Neural progenitor cell (in vitro differentiated cells): ENCODE measurements at regions not wholly inside any gene's neighbourhood (a gene's known extent, or its start where the extent isn't known, plus 50 kb on each side); places are given as distances from the start of the nearest gene placed in this dataset.
A peak's percentile ranks its signal among the peaks of the same experiment; 100 is the strongest.

Experiments
- DNase-seq: peaks from one replicate; pipeline ENCODE4 v3.0.0-alpha.2; 2016; ENCODE audit warnings: low spot score
- H2AFZ ChIP-seq: fragments of 200-600 bp; sonication (generic); replicated peaks from 2 replicates; pipeline ENCODE4 v1.6.1; 2016; ENCODE audit warnings: antibody characterized with exemption
- H3F3A ChIP-seq: fragments of 200-600 bp; sonication (generic); 2 replicates; pipeline ENCODE4 v1.6.1; 2016; ENCODE audit warnings: antibody characterized with exemption, low read depth
- H3K27ac ChIP-seq: fragments of 200-600 bp; sonication (generic); 2 replicates; pipeline ENCODE4 v1.5.1; 2016; ENCODE audit warnings: mild to moderate bottlenecking
- H3K27me3 ChIP-seq: fragments of 200-600 bp; sonication (generic); 2 replicates; pipeline ENCODE4 v1.6.1; 2016; ENCODE audit warnings: mild to moderate bottlenecking, moderate library complexity
- H3K36me3 ChIP-seq: fragments of 200-600 bp; sonication (generic); 2 replicates; pipeline ENCODE4 v1.5.1; 2016
- H3K4me1 ChIP-seq: fragments of 200-600 bp; sonication (generic); 2 replicates; pipeline ENCODE4 v1.6.1; 2016; ENCODE audit warnings: mixed run types
- H3K4me2 ChIP-seq: fragments of 200-600 bp; sonication (generic); 2 replicates; pipeline ENCODE4 v1.6.1; 2016
- H3K4me3 ChIP-seq: fragments of 200-600 bp; sonication (generic); 2 replicates; pipeline ENCODE4 v1.5.1; 2016
- H3K79me2 ChIP-seq: fragments of 200-600 bp; sonication (generic); 2 replicates; pipeline ENCODE4 v1.6.1; 2016; ENCODE audit warnings: low read depth
- H3K9ac ChIP-seq: fragments of 200-600 bp; sonication (generic); 2 replicates; pipeline ENCODE4 v1.6.1; 2016
- H3K9me3 ChIP-seq: fragments of 200-600 bp; sonication (generic); 2 replicates; pipeline ENCODE4 v1.5.1; 2016; ENCODE audit warnings: low read depth
- H4K20me1 ChIP-seq: fragments of 200-600 bp; sonication (generic); 2 replicates; pipeline ENCODE4 v1.6.1; 2016; ENCODE audit warnings: low read depth
- H3K27ac Mint-ChIP-seq: 3 replicates; pipeline ENCODE4 v1.8.0; 2021; ENCODE audit warnings: mixed read lengths
- H3K27me3 Mint-ChIP-seq: 2 replicates; pipeline ENCODE4 v1.8.0; 2022; ENCODE audit warnings: low read depth, mild to moderate bottlenecking, inconsistent platforms, moderate library complexity, mixed read lengths; ENCODE audit not compliant: insufficient read depth
- H3K36me3 Mint-ChIP-seq: 3 replicates; pipeline ENCODE4 v1.8.0; 2021; ENCODE audit warnings: mixed read lengths
- H3K4me1 Mint-ChIP-seq: 3 replicates; pipeline ENCODE4 v1.8.0; 2021; ENCODE audit warnings: mixed read lengths
- H3K4me3 Mint-ChIP-seq: 3 replicates; pipeline ENCODE4 v1.8.0; 2021; ENCODE audit warnings: mild to moderate bottlenecking, moderate library complexity, mixed read lengths
- H3K9me3 Mint-ChIP-seq: 3 replicates; pipeline ENCODE4 v1.8.0; 2020; ENCODE audit warnings: mixed read lengths
- EZH2 ChIP-seq: fragments of 200-600 bp; sonication (generic); IDR thresholded peaks from 2 replicates; pipeline ENCODE4 v1.6.1; 2017; ENCODE audit warnings: antibody characterized with exemption, mild to moderate bottlenecking, moderate library complexity
- EZH2phosphoT487 ChIP-seq: fragments of 200-600 bp; sonication (generic); IDR thresholded peaks from 2 replicates; pipeline ENCODE4 v1.6.1; 2017; ENCODE audit warnings: antibody characterized with exemption
- TF ChIP-seq, protein P1 (sequence below): fragments of 200-600 bp; sonication (generic); IDR thresholded peaks from 2 replicates; pipeline ENCODE4 v1.5.1; 2017; ENCODE audit warnings: antibody characterized with exemption, mild to moderate bottlenecking

DNA sequence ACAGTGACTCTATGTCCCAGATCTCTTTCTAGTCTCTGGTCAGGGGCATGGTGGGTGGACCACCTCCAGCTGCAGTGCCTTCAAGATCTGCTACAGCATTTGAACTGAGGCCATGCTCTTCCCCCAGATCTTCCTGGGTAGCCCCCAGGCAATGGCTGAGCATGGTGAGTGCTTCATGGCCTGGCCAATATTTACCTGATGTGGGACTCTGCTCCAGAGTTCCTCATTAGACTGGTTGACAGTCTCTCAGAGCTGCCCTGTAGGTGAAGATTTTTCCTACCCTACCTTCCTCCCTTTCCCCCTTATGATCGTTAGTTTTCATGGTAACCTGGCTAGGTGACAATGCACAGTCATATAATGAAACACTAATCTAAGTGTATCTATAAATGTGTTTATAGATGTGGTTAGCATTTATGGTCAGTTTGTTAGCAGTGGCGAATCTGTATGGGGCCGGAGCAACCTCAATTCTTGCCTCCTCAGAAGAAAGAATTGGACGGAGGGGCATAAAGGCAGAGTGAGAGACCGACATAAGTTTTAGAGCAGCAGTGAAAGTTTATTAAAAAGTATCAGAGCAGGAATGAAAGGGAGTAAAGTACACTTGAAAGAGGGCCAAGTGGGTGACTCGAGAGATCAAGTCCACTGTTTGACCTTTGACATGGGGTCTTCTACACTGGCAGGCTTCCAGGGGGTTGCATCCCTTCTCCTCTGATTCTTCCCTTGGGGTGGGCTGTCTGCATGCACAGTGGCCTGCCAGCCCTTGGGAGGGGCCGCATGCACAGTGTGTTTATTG is 256.3 kb downstream of the CD83 start:
- H3K79me2 ChIP-seq, result no peaks in the 10 kb centered on the region
- H3K9ac ChIP-seq, result no peak overlapping the region
- Mint-ChIP-seq H3K4me3 (no peak overlapping the region), H3K27ac (no peak overlapping the region), H3K36me3 (no peaks in the 10 kb centered on the region), H3K27me3 (peaks cover 5% of the 10 kb centered on the region), H3K9me3 (peaks cover 10% of the 10 kb centered on the region), H3K4me1 (peaks cover 3% of the 10 kb centered on the region)
- H3K4me3 ChIP-seq, result no peak overlapping the region
- H3K36me3 ChIP-seq, result no peaks in the 10 kb centered on the region
- H3K27me3 ChIP-seq, result no peaks in the 10 kb centered on the region
- TF ChIP-seq EZH2phosphoT487 (no peak), EZH2 (no peak)
- TF ChIP-seq, protein P1, sequence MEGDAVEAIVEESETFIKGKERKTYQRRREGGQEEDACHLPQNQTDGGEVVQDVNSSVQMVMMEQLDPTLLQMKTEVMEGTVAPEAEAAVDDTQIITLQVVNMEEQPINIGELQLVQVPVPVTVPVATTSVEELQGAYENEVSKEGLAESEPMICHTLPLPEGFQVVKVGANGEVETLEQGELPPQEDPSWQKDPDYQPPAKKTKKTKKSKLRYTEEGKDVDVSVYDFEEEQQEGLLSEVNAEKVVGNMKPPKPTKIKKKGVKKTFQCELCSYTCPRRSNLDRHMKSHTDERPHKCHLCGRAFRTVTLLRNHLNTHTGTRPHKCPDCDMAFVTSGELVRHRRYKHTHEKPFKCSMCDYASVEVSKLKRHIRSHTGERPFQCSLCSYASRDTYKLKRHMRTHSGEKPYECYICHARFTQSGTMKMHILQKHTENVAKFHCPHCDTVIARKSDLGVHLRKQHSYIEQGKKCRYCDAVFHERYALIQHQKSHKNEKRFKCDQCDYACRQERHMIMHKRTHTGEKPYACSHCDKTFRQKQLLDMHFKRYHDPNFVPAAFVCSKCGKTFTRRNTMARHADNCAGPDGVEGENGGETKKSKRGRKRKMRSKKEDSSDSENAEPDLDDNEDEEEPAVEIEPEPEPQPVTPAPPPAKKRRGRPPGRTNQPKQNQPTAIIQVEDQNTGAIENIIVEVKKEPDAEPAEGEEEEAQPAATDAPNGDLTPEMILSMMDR, result no peak
- no peak overlapping the region for H2AFZ ChIP-seq
- peaks cover 3% of the 10 kb centered on the region for H3F3A ChIP-seq
- H3K27ac ChIP-seq, result no peak overlapping the region
- no peaks in the 10 kb centered on the region for H3K4me1 ChIP-seq
- no peak for DNase-seq
- no peaks in the 10 kb centered on the region for H3K9me3 ChIP-seq
- no peak overlapping the region for H3K4me2 ChIP-seq
- no peaks in the 10 kb centered on the region for H4K20me1 ChIP-seq

DNA sequence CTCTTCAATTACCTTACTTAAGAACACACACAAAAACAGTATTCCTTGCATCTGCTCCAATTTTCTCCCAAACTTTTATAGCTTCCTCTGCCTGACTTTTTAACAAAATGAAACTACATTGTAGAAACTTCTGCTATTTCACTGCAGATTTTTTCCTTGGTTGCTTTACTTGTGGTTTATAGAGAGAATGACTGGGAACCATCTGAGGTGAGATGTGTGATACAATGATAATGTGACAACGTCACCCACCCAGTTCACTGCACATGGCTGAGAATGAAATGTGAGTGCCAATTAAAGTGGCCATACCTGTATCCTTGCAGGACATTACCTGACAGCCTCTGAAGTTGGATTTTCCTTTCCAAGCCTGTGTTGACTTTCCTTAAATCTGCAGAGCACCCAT is 258.4 kb downstream of the CD83 start:
- H3K36me3 Mint-ChIP-seq, result no peaks in the 10 kb centered on the region
- H3F3A ChIP-seq, result peaks cover 24% of the 10 kb centered on the region
- no peak overlapping the region for H3K27ac Mint-ChIP-seq
- H3K9ac ChIP-seq, result no peak overlapping the region
- peaks cover 10% of the 10 kb centered on the region for H3K9me3 Mint-ChIP-seq
- no peak overlapping the region for H3K27ac ChIP-seq
- H3K4me1 ChIP-seq, result peaks cover 18% of the 10 kb centered on the region
- H3K27me3 ChIP-seq, result no peaks in the 10 kb centered on the region
- H3K4me3 Mint-ChIP-seq, result no peak overlapping the region
- no peak overlapping the region for H3K4me3 ChIP-seq
- DNase-seq, result no peak
- TF ChIP-seq EZH2 (no peak), EZH2phosphoT487 (no peak)
- TF ChIP-seq, protein P1, result no peak
- H3K79me2 ChIP-seq, result no peaks in the 10 kb centered on the region
- H2AFZ ChIP-seq, result no peak overlapping the region
- H3K4me1 Mint-ChIP-seq, result peaks cover 16% of the 10 kb centered on the region
- no peaks in the 10 kb centered on the region for H3K9me3 ChIP-seq
- H4K20me1 ChIP-seq, result peaks cover 4% of the 10 kb centered on the region
- H3K36me3 ChIP-seq, result no peaks in the 10 kb centered on the region
- H3K27me3 Mint-ChIP-seq, result peaks cover 5% of the 10 kb centered on the region
- H3K4me2 ChIP-seq, result no peak overlapping the region

DNA sequence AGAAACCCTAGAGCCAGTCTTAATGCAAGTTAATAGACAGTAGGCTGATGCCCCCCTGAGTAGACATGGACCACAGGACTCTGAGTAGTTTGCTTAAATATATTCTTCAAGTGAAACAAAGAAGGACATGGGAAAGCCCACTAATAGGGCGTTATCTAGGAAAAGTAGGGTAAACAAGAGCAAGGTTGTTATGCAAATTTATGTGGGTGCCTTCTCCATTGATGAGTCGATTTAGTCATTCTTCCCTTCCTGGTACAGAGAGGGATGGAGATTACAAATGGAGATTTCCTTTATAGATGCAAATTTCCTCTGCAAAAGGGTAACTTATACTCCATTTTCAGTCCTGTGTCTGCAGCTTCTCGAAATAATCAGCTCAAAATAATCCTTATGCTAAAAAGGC is 262.0 kb downstream of the CD83 start:
- Histone ChIP-seq H3K9me3 (no peaks in the 10 kb centered on the region), H3K36me3 (no peaks in the 10 kb centered on the region), H3K4me3 (no peak overlapping the region), H3K27me3 (no peaks in the 10 kb centered on the region), H2AFZ (no peak overlapping the region), H3F3A (peaks cover 54% of the 10 kb centered on the region), H3K79me2 (no peaks in the 10 kb centered on the region), H3K27ac (no peak overlapping the region), H3K4me1 (peaks cover 54% of the 10 kb centered on the region), H3K4me2 (peak overlapping the region; percentile 70), H4K20me1 (peaks cover 13% of the 10 kb centered on the region), H3K9ac (no peak overlapping the region)
- H3K27ac Mint-ChIP-seq, result no peak overlapping the region
- no peaks in the 10 kb centered on the region for H3K36me3 Mint-ChIP-seq
- TF ChIP-seq EZH2phosphoT487 (no peak), EZH2 (no peak)
- TF ChIP-seq, protein P1, result no peak
- peaks cover 2% of the 10 kb centered on the region for H3K9me3 Mint-ChIP-seq
- peaks cover 13% of the 10 kb centered on the region for H3K27me3 Mint-ChIP-seq
- peaks cover 50% of the 10 kb centered on the region for H3K4me1 Mint-ChIP-seq
- peak overlapping the region; percentile 78 for H3K4me3 Mint-ChIP-seq
- DNase-seq, result no peak
